HCT116 (cell line): ENCODE measurements at regions not wholly inside any gene's neighbourhood (a gene's known extent, or its start where the extent isn't known, plus 50 kb on each side); places are given as distances from the start of the nearest gene placed in this dataset.

Experiments
- ATAC-seq: fragments of 200-7000 bp; cut with Tn5 transposase; 2 replicates; pipeline ENCODE4 v1.9.1; 2020; ENCODE audit warnings: mild to moderate bottlenecking, moderate library complexity
- BruUV-seq: library from RNA; stranded (reverse); fragments of 400-500 nt; replicated peaks from 2 replicates; lab custom pipeline; 2021; lab: Mats Ljungman, UMichigan
- CTCF ChIA-PET: fragments of 300-600 bp; sonication (Branson Sonifier 250); formaldehyde crosslinking; loops from one replicate; lab custom pipeline; 2021; ENCODE audit warnings: antibody characterized with exemption; lab: Charles Lee
- POLR2A ChIA-PET: fragments of 300-600, 350-600 bp; sonication (Branson Sonifier 250); formaldehyde crosslinking; loops from one replicate; lab custom pipeline; 2021; ENCODE audit warnings: antibody characterized with exemption; lab: Charles Lee
- RAD21 ChIA-PET, 2 experiments: fragments of 300-600 bp; sonication (Branson Sonifier 250); formaldehyde crosslinking; loops; one replicate each; lab custom pipeline; 2023; ENCODE audit warnings: low total read pairs in 2 of 2; ENCODE audit not compliant: uncharacterized antibody in 2 of 2, unreplicated experiment in 2 of 2, low non-redundant PET in 1 of 2; lab: Charles Lee
- DNase-seq: peaks from one replicate; pipeline ENCODE4 v3.0.0-alpha.2; 2010; ENCODE audit warnings: low read depth, low spot score
- H2AFZ ChIP-seq: fragments of 200-600 bp; shearing (Covaris generic), sonication (generic); 2 replicates; pipeline ENCODE4 v1.6.1; 2017; ENCODE audit warnings: low read depth, mixed run types, mixed read lengths, antibody characterized with exemption, low read length; ENCODE audit not compliant: poor library complexity, severe bottlenecking
- H3K27ac ChIP-seq: 2 replicates; pipeline ENCODE4 v1.5.1; 2012; ENCODE audit warnings: low read depth, low read length
- H3K27me3 ChIP-seq: fragments of 200-600 bp; sonication (generic); 2 replicates; pipeline ENCODE4 v1.6.1; 2016; ENCODE audit warnings: mixed run types, low read length, mixed read lengths; ENCODE audit not compliant: insufficient read depth
- H3K36me3 ChIP-seq, 2 experiments: fragments of 200-500 bp in 1 of 2; fragments of 200-600 bp in 1 of 2; sonication (Bioruptor generic) in 1 of 2; sonication (generic) in 1 of 2; 2 replicates each; pipeline versions ENCODE4 v1.5.1 to v1.6.1; 2014 to 2016; ENCODE audit warnings: low read length in 2 of 2, inconsistent platforms in 1 of 2, mixed read lengths in 1 of 2, mixed run types in 1 of 2; ENCODE audit not compliant: insufficient read depth in 2 of 2, control insufficient read depth in 1 of 2
- H3K4me1 ChIP-seq, 2 experiments: fragments of 200-600 bp in 1 of 2; sonication (generic) in 1 of 2; 2 replicates each; pipeline versions ENCODE4 v1.5.1 to v1.6.1; 2012 to 2017; ENCODE audit warnings: low read length in 2 of 2, inconsistent platforms in 1 of 2, mild to moderate bottlenecking in 1 of 2, mixed read lengths in 1 of 2, mixed run types in 1 of 2, moderate library complexity in 1 of 2; ENCODE audit not compliant: insufficient read depth in 2 of 2, control insufficient read depth in 1 of 2
- H3K4me2 ChIP-seq: fragments of 200-600 bp; sonication (generic); 2 replicates; pipeline ENCODE4 v1.6.1; 2017; ENCODE audit warnings: mixed run types, low read length, mixed read lengths
- H3K4me3 ChIP-seq, 2 experiments: fragments of 200-600 bp in 1 of 2; sonication (generic) in 1 of 2; replicated peaks in 1 of 2; 2 replicates each; pipeline ENCODE4 v1.5.1; 2011 to 2016; ENCODE audit warnings: low read length in 2 of 2, control low read depth in 1 of 2, low read depth in 1 of 2, mild to moderate bottlenecking in 1 of 2, mixed read lengths in 1 of 2, mixed run types in 1 of 2
- H3K79me2 ChIP-seq: fragments of 200-600 bp; sonication (generic); 2 replicates; pipeline ENCODE4 v1.6.1; 2017; ENCODE audit warnings: mild to moderate bottlenecking, mixed run types, low read length, moderate library complexity, mixed read lengths; ENCODE audit not compliant: insufficient read depth
- H3K9ac ChIP-seq: fragments of 200-600 bp; sonication (generic); 2 replicates; pipeline ENCODE4 v1.6.1; 2016; ENCODE audit warnings: low read length, mixed read lengths
- H3K9me2 ChIP-seq: fragments of 200-600 bp; sonication (generic), shearing (Covaris generic); 2 replicates; pipeline ENCODE4 v1.6.1; 2017; ENCODE audit warnings: mixed run types, mild to moderate bottlenecking, moderate library complexity; ENCODE audit not compliant: insufficient read depth
- H3K9me3 ChIP-seq, 2 experiments: fragments of 200-500 bp in 1 of 2; fragments of 200-600 bp in 1 of 2; sonication (Bioruptor generic) in 1 of 2; sonication (generic) in 1 of 2; 2 replicates each; pipeline ENCODE4 v1.6.1; 2014 to 2017; ENCODE audit warnings: low read length in 2 of 2, mixed read lengths in 2 of 2, inconsistent platforms in 1 of 2, low read depth in 1 of 2, mild to moderate bottlenecking in 1 of 2, mixed run types in 1 of 2, moderate library complexity in 1 of 2; ENCODE audit not compliant: control insufficient read depth in 1 of 2, insufficient read depth in 1 of 2
- H4K20me1 ChIP-seq: fragments of 200-600 bp; sonication (generic), shearing (Covaris generic); 2 replicates; pipeline ENCODE4 v1.6.1; 2017; ENCODE audit warnings: mixed run types, mild to moderate bottlenecking, moderate library complexity; ENCODE audit not compliant: insufficient read depth
- CBX3 ChIP-seq: IDR thresholded peaks from 2 replicates; pipeline ENCODE4 v1.6.1; 2012; ENCODE audit warnings: low read depth
- CEBPB ChIP-seq: IDR thresholded peaks from 2 replicates; pipeline ENCODE4 v1.6.1; 2012; ENCODE audit warnings: low read depth
- CTCF ChIP-seq, 3 experiments: fragments of 200-600 bp in 1 of 3; sonication (generic) in 1 of 3; IDR thresholded peaks in 2 of 3; conservative IDR thresholded peaks in 1 of 3; 2 replicates each; pipeline ENCODE4 v1.5.1; 2012 to 2017; ENCODE audit warnings: low read depth in 2 of 3, low read length in 2 of 3, antibody characterized with exemption in 1 of 3, borderline replicate concordance in 1 of 3, control low read depth in 1 of 3, mild to moderate bottlenecking in 1 of 3, mixed read lengths in 1 of 3, mixed run types in 1 of 3, moderate library complexity in 1 of 3; ENCODE audit not compliant: insufficient read depth in 1 of 3
- EGR1 ChIP-seq: IDR thresholded peaks from 2 replicates; pipeline ENCODE4 v1.6.1; 2012; ENCODE audit warnings: low read depth
- ELF1 ChIP-seq: IDR thresholded peaks from 2 replicates; pipeline ENCODE4 v1.6.1; 2012; ENCODE audit warnings: low read depth, borderline replicate concordance
- EZH2 ChIP-seq: fragments of 200-600 bp; sonication (generic); IDR thresholded peaks from 2 replicates; pipeline ENCODE4 v1.6.1; 2017; ENCODE audit warnings: antibody characterized with exemption, mixed run types
- FOSL1 ChIP-seq: IDR thresholded peaks from 2 replicates; pipeline ENCODE4 v1.6.1; 2012; ENCODE audit warnings: low read depth
- POLR2A ChIP-seq: IDR thresholded peaks from 2 replicates; pipeline ENCODE4 v1.7.0; 2011; ENCODE audit warnings: borderline replicate concordance; ENCODE audit not compliant: insufficient read depth, insufficient read length; ENCODE audit errors: extremely low read depth
- RAD21 ChIP-seq: IDR thresholded peaks from 2 replicates; pipeline ENCODE4 v1.6.1; 2012; ENCODE audit warnings: low read depth, mild to moderate bottlenecking
- REST ChIP-seq: IDR thresholded peaks from 2 replicates; pipeline ENCODE4 v1.6.1; 2012; ENCODE audit warnings: low read depth
- SIN3A ChIP-seq: IDR thresholded peaks from 2 replicates; pipeline ENCODE4 v1.6.1; 2012; ENCODE audit warnings: low read depth
- SRF ChIP-seq: IDR thresholded peaks from 2 replicates; pipeline ENCODE4 v1.6.1; 2012; ENCODE audit warnings: low read depth
- ZBTB33 ChIP-seq: IDR thresholded peaks from 2 replicates; pipeline ENCODE4 v1.6.1; 2011; ENCODE audit warnings: mild to moderate bottlenecking, low read length, moderate library complexity; ENCODE audit not compliant: insufficient replicate concordance; ENCODE audit errors: extremely low read depth
- ZFX ChIP-seq: fragments of 450-650 bp; IDR thresholded peaks from 2 replicates; pipeline ENCODE4 v1.6.1; 2017
- ZNF274 ChIP-seq: fragments of 200-500 bp; sonication (Bioruptor generic); IDR thresholded peaks from 2 replicates; pipeline ENCODE4 v1.6.1; 2014; ENCODE audit warnings: mild to moderate bottlenecking, low read depth, low read length, inconsistent platforms
- intact Hi-C: fragments of 100-400 bp; cut with micrococcal nuclease; formaldehyde crosslinking; loops from 2 replicates; pipeline ENCODE4 v1.10.0; 2022

GRCh38 chr5:143547342-143547741, 143.9 kb upstream of the NR3C1 start:
- no peak for TF ChIP-seq SIN3A
- peak overlapping the region; percentile 4 for H2AFZ ChIP-seq
- BruUV-seq: no TSS peak
- peaks cover 6 to 15% of the 10 kb centered on the region in 2 experiments; a peak in 2 of 4 replicates for H3K4me1 ChIP-seq
- ChIA-PET POLR2A (no interaction called here), CTCF (no interaction called here), RAD21 (interaction anchor here in 1 of 2 experiments (0.5 kb wide), 1 partner anchor 545 kb away, joined by 3 read pairs; no protein-coding TSS in a partner anchor)
- ATAC-seq (no peak), DNase-seq (no peak)
- intact Hi-C loops: no loop called here
- no peaks in the 10 kb centered on the region for H3K79me2 ChIP-seq
- no peaks in the 10 kb centered on the region for H3K9me3 ChIP-seq
- no peak overlapping the region for H3K4me2 ChIP-seq
- H3K27me3 ChIP-seq: no peaks in the 10 kb centered on the region
- no peak overlapping the region for H3K9ac ChIP-seq
- no peaks in the 10 kb centered on the region for H3K9me2 ChIP-seq
- H3K27ac ChIP-seq: no peak overlapping the region
- no peaks in the 10 kb centered on the region for H3K36me3 ChIP-seq
- H3K4me3 ChIP-seq: no peak overlapping the region
- H4K20me1 ChIP-seq: no peaks in the 10 kb centered on the region

GRCh38 chr5:143546394-143546793, 142.9 kb upstream of the NR3C1 start:
- Histone ChIP-seq H3K9ac (no peak overlapping the region), H3K9me3 (no peaks in the 10 kb centered on the region), H3K27me3 (no peaks in the 10 kb centered on the region), H3K79me2 (no peaks in the 10 kb centered on the region), H3K36me3 (no peaks in the 10 kb centered on the region), H3K4me1 (peaks cover 6 to 15% of the 10 kb centered on the region in 2 experiments; a peak in 2 of 4 replicates), H3K4me2 (no peak overlapping the region), H3K27ac (no peak overlapping the region), H3K4me3 (no peak overlapping the region), H4K20me1 (no peaks in the 10 kb centered on the region), H2AFZ (no peak overlapping the region), H3K9me2 (no peaks in the 10 kb centered on the region)
- no TSS peak for BruUV-seq
- ChIA-PET POLR2A (no interaction called here), CTCF (no interaction called here), RAD21 (no interaction called here)
- intact Hi-C loops: no loop called here
- ATAC-seq (no peak), DNase-seq (no peak)
- TF ChIP-seq ZFX (no peak), REST (no peak), SRF (no peak), RAD21 (no peak), ZBTB33 (no peak), CBX3 (no peak), POLR2A (no peak), FOSL1 (no peak), CEBPB (no peak), ELF1 (no peak), EGR1 (no peak), EZH2 (no peak), ZNF274 (no peak), CTCF (IDR thresholded peaks at IDR 0.05 in 2 of 3, conservative IDR thresholded peaks at IDR 0.05 in 1 of 3; ENCODE audit: borderline replicate concordance in 1 of 3, insufficient read depth in 1 of 3, low read depth in 2 of 3, low read length in 2 of 3) (no peak)
